Mammary epithelial cell (primary cell): ENCODE measurements at regions not wholly inside any gene's neighbourhood (a gene's known extent, or its start where the extent isn't known, plus 50 kb on each side); places are given as distances from the start of the nearest gene placed in this dataset.

Experiments
- EZH2 ChIP-seq: IDR thresholded peaks from 2 replicates; pipeline ENCODE4 v1.6.1; 2012; ENCODE audit warnings: low read length, inconsistent platforms, borderline replicate concordance
- TF ChIP-seq, protein P1 (sequence below), 2 donors: IDR thresholded peaks in 1 of 2; conservative IDR thresholded peaks in 1 of 2; 2 replicates each; pipeline ENCODE4 v1.5.1; 2011 to 2012; ENCODE audit warnings: inconsistent platforms in 2 of 2, low read length in 2 of 2, mild to moderate bottlenecking in 2 of 2, control low read depth in 1 of 2, low read depth in 1 of 2; ENCODE audit not compliant: insufficient read depth in 1 of 2; ENCODE audit errors: extremely low read depth in 1 of 2

DNA sequence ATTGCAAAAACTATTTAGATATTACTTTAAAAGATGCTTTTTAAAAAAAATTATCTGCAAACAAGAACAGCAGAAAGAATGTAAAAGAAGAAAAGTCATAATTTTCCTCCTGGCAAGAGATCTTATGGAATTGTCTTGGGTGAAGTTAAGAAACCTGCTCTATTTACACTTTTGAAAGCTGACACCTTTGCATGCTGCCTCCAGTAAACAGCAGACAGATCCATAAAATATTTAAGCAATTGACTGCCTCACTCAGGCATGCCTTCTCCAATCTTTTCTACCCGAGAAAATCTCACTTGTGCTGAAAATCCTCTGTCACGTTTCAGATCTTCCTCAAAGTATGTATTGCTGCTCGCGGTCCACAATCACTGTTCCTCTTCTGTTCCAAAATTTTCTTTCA lies 107.9 kb upstream of the ZP4 start:
- TF ChIP-seq, protein P1, sequence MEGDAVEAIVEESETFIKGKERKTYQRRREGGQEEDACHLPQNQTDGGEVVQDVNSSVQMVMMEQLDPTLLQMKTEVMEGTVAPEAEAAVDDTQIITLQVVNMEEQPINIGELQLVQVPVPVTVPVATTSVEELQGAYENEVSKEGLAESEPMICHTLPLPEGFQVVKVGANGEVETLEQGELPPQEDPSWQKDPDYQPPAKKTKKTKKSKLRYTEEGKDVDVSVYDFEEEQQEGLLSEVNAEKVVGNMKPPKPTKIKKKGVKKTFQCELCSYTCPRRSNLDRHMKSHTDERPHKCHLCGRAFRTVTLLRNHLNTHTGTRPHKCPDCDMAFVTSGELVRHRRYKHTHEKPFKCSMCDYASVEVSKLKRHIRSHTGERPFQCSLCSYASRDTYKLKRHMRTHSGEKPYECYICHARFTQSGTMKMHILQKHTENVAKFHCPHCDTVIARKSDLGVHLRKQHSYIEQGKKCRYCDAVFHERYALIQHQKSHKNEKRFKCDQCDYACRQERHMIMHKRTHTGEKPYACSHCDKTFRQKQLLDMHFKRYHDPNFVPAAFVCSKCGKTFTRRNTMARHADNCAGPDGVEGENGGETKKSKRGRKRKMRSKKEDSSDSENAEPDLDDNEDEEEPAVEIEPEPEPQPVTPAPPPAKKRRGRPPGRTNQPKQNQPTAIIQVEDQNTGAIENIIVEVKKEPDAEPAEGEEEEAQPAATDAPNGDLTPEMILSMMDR (conservative IDR thresholded peaks at IDR 0.05 in 1 of 2, IDR thresholded peaks at IDR 0.05 in 1 of 2; ENCODE audit: extremely low read depth in 1 of 2, insufficient read depth in 1 of 2, low read depth in 1 of 2, low read length in 2 of 2), result no peak
- TF ChIP-seq EZH2, result no peak
